ENCODE measurements at regions not wholly inside any gene's neighbourhood (a gene's known extent, or its start where the extent isn't known, plus 50 kb on each side); places are given as distances from the start of the nearest gene placed in this dataset.

- H3K4me1 Mint-ChIP-seq (ENCODE audit: unreplicated experiment): no peaks in the 10 kb centered on the region
- DNase-seq (ENCODE audit: low spot score): no peak
- no peaks in the 10 kb centered on the region for H3K36me3 Mint-ChIP-seq (ENCODE audit: low read depth, unreplicated experiment)
- H3K9me3 Mint-ChIP-seq (ENCODE audit: unreplicated experiment): no peaks in the 10 kb centered on the region
- H3K4me3 Mint-ChIP-seq (ENCODE audit: unreplicated experiment): no peak overlapping the region
- H3K27me3 Mint-ChIP-seq (ENCODE audit: unreplicated experiment): no peaks in the 10 kb centered on the region
- TF ChIP-seq, protein P1, sequence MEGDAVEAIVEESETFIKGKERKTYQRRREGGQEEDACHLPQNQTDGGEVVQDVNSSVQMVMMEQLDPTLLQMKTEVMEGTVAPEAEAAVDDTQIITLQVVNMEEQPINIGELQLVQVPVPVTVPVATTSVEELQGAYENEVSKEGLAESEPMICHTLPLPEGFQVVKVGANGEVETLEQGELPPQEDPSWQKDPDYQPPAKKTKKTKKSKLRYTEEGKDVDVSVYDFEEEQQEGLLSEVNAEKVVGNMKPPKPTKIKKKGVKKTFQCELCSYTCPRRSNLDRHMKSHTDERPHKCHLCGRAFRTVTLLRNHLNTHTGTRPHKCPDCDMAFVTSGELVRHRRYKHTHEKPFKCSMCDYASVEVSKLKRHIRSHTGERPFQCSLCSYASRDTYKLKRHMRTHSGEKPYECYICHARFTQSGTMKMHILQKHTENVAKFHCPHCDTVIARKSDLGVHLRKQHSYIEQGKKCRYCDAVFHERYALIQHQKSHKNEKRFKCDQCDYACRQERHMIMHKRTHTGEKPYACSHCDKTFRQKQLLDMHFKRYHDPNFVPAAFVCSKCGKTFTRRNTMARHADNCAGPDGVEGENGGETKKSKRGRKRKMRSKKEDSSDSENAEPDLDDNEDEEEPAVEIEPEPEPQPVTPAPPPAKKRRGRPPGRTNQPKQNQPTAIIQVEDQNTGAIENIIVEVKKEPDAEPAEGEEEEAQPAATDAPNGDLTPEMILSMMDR (IDR thresholded peaks at IDR 0.05; ENCODE audit: unreplicated experiment): no peak
- no peak overlapping the region for H3K27ac Mint-ChIP-seq (ENCODE audit: unreplicated experiment)
Observed at GRCh38 chr5:26828294-26828693, 210.1 kb downstream of the CDH9 start.

GRCh38 chr5:26813235-26813634, 225.2 kb downstream of the CDH9 start:
- TF ChIP-seq, protein P1 (IDR thresholded peaks at IDR 0.05; ENCODE audit: unreplicated experiment): no peak
- Mint-ChIP-seq H3K4me1 (ENCODE audit: unreplicated experiment) (no peaks in the 10 kb centered on the region), H3K36me3 (ENCODE audit: low read depth, unreplicated experiment) (no peaks in the 10 kb centered on the region), H3K27ac (ENCODE audit: unreplicated experiment) (no peak overlapping the region), H3K9me3 (ENCODE audit: unreplicated experiment) (peaks cover 4% of the 10 kb centered on the region), H3K4me3 (ENCODE audit: unreplicated experiment) (no peak overlapping the region), H3K27me3 (ENCODE audit: unreplicated experiment) (peaks cover 3% of the 10 kb centered on the region)
- DNase-seq (ENCODE audit: low spot score): no peak

GRCh38 chr5:26812714-26813113, 225.7 kb downstream of the CDH9 start:
- TF ChIP-seq, protein P1 (IDR thresholded peaks at IDR 0.05; ENCODE audit: unreplicated experiment): no peak
- Mint-ChIP-seq H3K36me3 (ENCODE audit: low read depth, unreplicated experiment) (no peaks in the 10 kb centered on the region), H3K4me3 (ENCODE audit: unreplicated experiment) (no peak overlapping the region), H3K9me3 (ENCODE audit: unreplicated experiment) (peaks cover 4% of the 10 kb centered on the region), H3K27ac (ENCODE audit: unreplicated experiment) (no peak overlapping the region), H3K27me3 (ENCODE audit: unreplicated experiment) (peaks cover 3% of the 10 kb centered on the region), H3K4me1 (ENCODE audit: unreplicated experiment) (no peaks in the 10 kb centered on the region)
- no peak for DNase-seq (ENCODE audit: low spot score)

- no peaks in the 10 kb centered on the region for H3K4me1 Mint-ChIP-seq (ENCODE audit: unreplicated experiment)
- DNase-seq (ENCODE audit: low spot score): no peak
- H3K9me3 Mint-ChIP-seq (ENCODE audit: unreplicated experiment): peaks cover 4% of the 10 kb centered on the region
- no peak overlapping the region for H3K4me3 Mint-ChIP-seq (ENCODE audit: unreplicated experiment)
- no peaks in the 10 kb centered on the region for H3K36me3 Mint-ChIP-seq (ENCODE audit: low read depth, unreplicated experiment)
- TF ChIP-seq, protein P1 (IDR thresholded peaks at IDR 0.05; ENCODE audit: unreplicated experiment): no peak
- no peaks in the 10 kb centered on the region for H3K27me3 Mint-ChIP-seq (ENCODE audit: unreplicated experiment)
- H3K27ac Mint-ChIP-seq (ENCODE audit: unreplicated experiment): no peak overlapping the region
Observed at GRCh38 chr5:26807231-26808199, 230.9 kb downstream of the CDH9 start.

- H3K36me3 Mint-ChIP-seq (ENCODE audit: low read depth, unreplicated experiment): no peaks in the 10 kb centered on the region
- no peak for DNase-seq (ENCODE audit: low spot score)
- H3K27me3 Mint-ChIP-seq (ENCODE audit: unreplicated experiment): no peaks in the 10 kb centered on the region
- no peaks in the 10 kb centered on the region for H3K4me1 Mint-ChIP-seq (ENCODE audit: unreplicated experiment)
- no peak overlapping the region for H3K27ac Mint-ChIP-seq (ENCODE audit: unreplicated experiment)
- H3K9me3 Mint-ChIP-seq (ENCODE audit: unreplicated experiment): no peaks in the 10 kb centered on the region
- TF ChIP-seq, protein P1 (IDR thresholded peaks at IDR 0.05; ENCODE audit: unreplicated experiment): no peak
- no peak overlapping the region for H3K4me3 Mint-ChIP-seq (ENCODE audit: unreplicated experiment)
Observed at GRCh38 chr5:26805076-26805475, 233.3 kb downstream of the CDH9 start.

Measured in endothelial cell (in vitro differentiated cells).